K562 (cell line): ENCODE measurements at regions not wholly inside any gene's neighbourhood (a gene's known extent, or its start where the extent isn't known, plus 50 kb on each side); places are given as distances from the start of the nearest gene placed in this dataset.

Experiments
- ATAC-seq: fragments of 200-7000 bp; cut with Tn5 transposase; 3 replicates; pipeline ENCODE4 v1.9.1; 2020; ENCODE audit warnings: moderate library complexity
- BruUV-seq: library from RNA; stranded (reverse); fragments of 400-500 nt; replicated peaks from 2 replicates; lab custom pipeline; 2021; lab: Mats Ljungman, UMichigan
- CTCF ChIA-PET: fragments of 300-600 bp; formaldehyde crosslinking; extraction: SDS; loops from one replicate; lab custom pipeline; 2021; ENCODE audit warnings: low intra/inter-chr PET ratio; lab: Yijun Ruan, JAX
- POLR2A ChIA-PET: fragments of 300-600, 350-650 bp; sonication (Branson Sonifier 250); formaldehyde crosslinking; extraction: SDS; loops from one replicate; lab custom pipeline; 2021; ENCODE audit warnings: antibody characterized with exemption, inconsistent platforms; lab: Yijun Ruan, JAX
- DNase-seq, 4 experiments: peaks; one replicate each; pipeline versions ENCODE4 v3.0.0 to v3.0.0-alpha.2; 2011 to 2018; ENCODE audit warnings: low spot score in 3 of 4, mixed read lengths in 3 of 4; ENCODE audit errors: extremely low read depth in 1 of 4
- FAIRE-seq: peaks from 2 replicates; lab custom pipeline; 2011; peaks lifted over from hg19 to GRCh38; lab: Jason Lieb, UNC
- H2AFZ ChIP-seq: 2 replicates; pipeline ENCODE4 v1.6.0; 2011; ENCODE audit warnings: low read depth, low read length, control low read depth, inconsistent platforms
- H3K27ac ChIP-seq: fragments of 200-600 bp; 3 replicates; pipeline ENCODE4 v1.8.0; 2011; ENCODE audit warnings: low read depth, mild to moderate bottlenecking, control low read depth, inconsistent platforms, low read length, moderate library complexity, mixed read lengths; ENCODE audit errors: extremely low read depth
- H3K27me3 ChIP-seq, 2 experiments: fragments of 300-600 bp in 1 of 2; 2 replicates in 1 of 2; 3 replicates in 1 of 2; pipeline versions ENCODE4 v1.6.0 to v1.8.0; 2011; ENCODE audit warnings: inconsistent platforms in 2 of 2, low read length in 2 of 2, mild to moderate bottlenecking in 1 of 2, mixed read lengths in 1 of 2, moderate library complexity in 1 of 2; ENCODE audit not compliant: control insufficient read depth in 2 of 2, insufficient read depth in 2 of 2
- H3K36me3 ChIP-seq: fragments of 300-600 bp; 3 replicates; pipeline ENCODE4 v1.8.0; 2011; ENCODE audit warnings: mild to moderate bottlenecking, low read length, inconsistent platforms; ENCODE audit not compliant: control insufficient read depth, insufficient read depth
- H3K4me1 ChIP-seq, 2 experiments: fragments of 200-600 bp in 1 of 2; replicated peaks in 1 of 2; 2 replicates in 1 of 2; 3 replicates in 1 of 2; pipeline versions ENCODE4 v1.5.1 to v1.8.0; 2011; ENCODE audit warnings: inconsistent platforms in 2 of 2, low read length in 2 of 2, mild to moderate bottlenecking in 1 of 2, mixed read lengths in 1 of 2, moderate library complexity in 1 of 2; ENCODE audit not compliant: control insufficient read depth in 2 of 2, insufficient read depth in 2 of 2
- H3K4me2 ChIP-seq: 2 replicates; pipeline ENCODE4 v1.6.1; 2011; ENCODE audit warnings: low read length, control low read depth, inconsistent platforms, mixed read lengths; ENCODE audit not compliant: insufficient read depth
- H3K4me3 ChIP-seq: fragments of 200-600 bp; sonication (generic), shearing (Covaris generic); 2 replicates; pipeline ENCODE4 v1.5.1; 2016; ENCODE audit warnings: control low read depth, inconsistent platforms
- H3K79me2 ChIP-seq: fragments of 200-600 bp; 3 replicates; pipeline ENCODE4 v1.8.0; 2011; ENCODE audit warnings: low read length, inconsistent platforms; ENCODE audit not compliant: control insufficient read depth, insufficient read depth
- H3K9ac ChIP-seq, 2 experiments: 2 replicates each; pipeline versions ENCODE4 v1.6.0 to v1.6.1; 2011; ENCODE audit warnings: low read depth in 2 of 2, low read length in 2 of 2, control low read depth in 1 of 2, inconsistent platforms in 1 of 2, mild to moderate bottlenecking in 1 of 2, mixed read lengths in 1 of 2; ENCODE audit not compliant: insufficient read depth in 1 of 2
- H3K9me1 ChIP-seq: one replicate; pipeline ENCODE4 v1.6.0; 2011; ENCODE audit warnings: inconsistent platforms, mild to moderate bottlenecking, low read length, moderate library complexity; ENCODE audit not compliant: control insufficient read depth, insufficient read depth
- H3K9me3 ChIP-seq: replicated peaks from 2 replicates; pipeline ENCODE4 v1.5.1; 2011; ENCODE audit warnings: low read depth, low read length, inconsistent platforms; ENCODE audit not compliant: control insufficient read depth, insufficient read depth
- H4K20me1 ChIP-seq: replicated peaks from 2 replicates; pipeline ENCODE4 v1.6.1; 2011; ENCODE audit warnings: low read length, inconsistent platforms, mixed read lengths; ENCODE audit not compliant: control insufficient read depth, insufficient read depth
- ARID2 ChIP-seq: fragments of 450-650 bp; IDR thresholded peaks from 2 replicates; pipeline ENCODE4 v1.6.1; 2017; ENCODE audit warnings: antibody characterized with exemption, mild to moderate bottlenecking
- CREBBP ChIP-seq: IDR thresholded peaks from one replicate; pipeline ENCODE4 v1.6.1; 2012; ENCODE audit warnings: low read depth, mild to moderate bottlenecking, control low read depth, inconsistent platforms, low read length
- ETV1 ChIP-seq: fragments of 450-650 bp; conservative IDR thresholded peaks from 2 replicates; pipeline ENCODE4 v1.6.1; 2016; ENCODE audit warnings: missing genetic modification characterization, control low read depth, low read depth, missing compliant biosample characterization
- MBD2 ChIP-seq: sonication (generic); IDR thresholded peaks from 2 replicates; pipeline ENCODE4 v1.6.1; 2016; ENCODE audit warnings: low read depth, borderline replicate concordance
- POU5F1 ChIP-seq: fragments of 150-350 bp; IDR thresholded peaks from 2 replicates; pipeline ENCODE4 v1.6.1; 2014; ENCODE audit warnings: borderline replicate concordance, low read length, low read depth, mild to moderate bottlenecking; ENCODE audit not compliant: partially characterized antibody
- ZEB2 ChIP-seq: fragments of 450-650 bp; IDR thresholded peaks from 2 replicates; pipeline ENCODE4 v1.6.1; 2016
- ZNF407 ChIP-seq: fragments of 450-650 bp; IDR thresholded peaks from 2 replicates; pipeline ENCODE4 v1.6.1; 2016; ENCODE audit warnings: low read depth
- in situ Hi-C: fragments of 300-500 bp; cut with MboI; formaldehyde crosslinking; loops from 4 replicates; pipeline ENCODE4 v1.15.0; 2018; ENCODE audit warnings: inconsistent platforms, mixed read lengths
- intact Hi-C: fragments of 100-400 bp; cut with micrococcal nuclease; formaldehyde crosslinking; loops from 2 replicates; pipeline ENCODE4 v1.14.2; 2022

GRCh38 chr13:65268009-65268408 is 1962.1 kb downstream of the PCDH9 start:
- BruUV-seq, result no TSS peak
- H3K9me3 ChIP-seq, result no peaks in the 10 kb centered on the region
- CTCF ChIA-PET, result no interaction called here
- TF ChIP-seq CREBBP, result no peak
- no peak for TF ChIP-seq MBD2
- no peak for TF ChIP-seq ETV1 (tag)
- TF ChIP-seq POU5F1, result no peak
- no peak for TF ChIP-seq ARID2
- TF ChIP-seq ZNF407, result no peak
- TF ChIP-seq ZEB2, result no peak
- no peak overlapping the region for H3K9ac ChIP-seq
- ATAC-seq (no peak), FAIRE-seq (no peak), DNase-seq (no peak)
- POLR2A ChIA-PET, result no interaction called here
- no peak overlapping the region for H3K27ac ChIP-seq
- H3K4me3 ChIP-seq, result no peak overlapping the region
- in situ Hi-C loops (no loop called here), intact Hi-C loops (no loop called here)
- no peak overlapping the region for H3K4me2 ChIP-seq
- no peaks in the 10 kb centered on the region for H3K79me2 ChIP-seq
- H2AFZ ChIP-seq, result no peak overlapping the region
- H3K27me3 ChIP-seq, result no peaks in the 10 kb centered on the region
- H3K4me1 ChIP-seq, result no peaks in the 10 kb centered on the region
- H3K9me1 ChIP-seq, result no peaks in the 10 kb centered on the region
- no peaks in the 10 kb centered on the region for H3K36me3 ChIP-seq
- no peaks in the 10 kb centered on the region for H4K20me1 ChIP-seq
